HepG2 (cell line): ENCODE measurements at regions not wholly inside any gene's neighbourhood (a gene's known extent, or its start where the extent isn't known, plus 50 kb on each side); places are given as distances from the start of the nearest gene placed in this dataset.
A peak's percentile ranks its signal among the peaks of the same experiment; 100 is the strongest.

Experiments used
- AHR ChIP-seq: IDR thresholded peaks from 2 replicates; pipeline ENCODE4 v1.6.1; 2018; ENCODE audit warnings: missing genetic modification reagents, missing compliant biosample characterization
- BHLHE40 ChIP-seq: IDR thresholded peaks from 2 replicates; pipeline ENCODE4 v1.6.1; 2011; ENCODE audit warnings: low read length, improper control_type of control experiment
- CEBPG ChIP-seq: IDR thresholded peaks from 2 replicates; pipeline ENCODE4 v1.6.1; 2016
- GTF3A ChIP-seq: sonication (generic); formaldehyde crosslinking; conservative IDR thresholded peaks from 2 replicates; pipeline ENCODE4 v1.4.0; 2020; ENCODE audit warnings: mild to moderate bottlenecking, missing genetic modification reagents
- IRF2 ChIP-seq: IDR thresholded peaks from 2 replicates; pipeline ENCODE4 v1.6.1; 2018; ENCODE audit warnings: missing genetic modification reagents, missing compliant biosample characterization
- MXI1 ChIP-seq: IDR thresholded peaks from 3 replicates; pipeline ENCODE4 v1.6.1; 2012; ENCODE audit warnings: low read depth, low read length, inconsistent platforms, borderline replicate concordance
- NCOA5 ChIP-seq: sonication (generic); formaldehyde crosslinking; IDR thresholded peaks from 2 replicates; pipeline ENCODE4 v1.4.0; 2020; ENCODE audit warnings: missing genetic modification reagents
- NR1H2 ChIP-seq: sonication (generic); formaldehyde crosslinking; IDR thresholded peaks from 2 replicates; pipeline ENCODE4 v1.8.1; 2022; ENCODE audit warnings: low read depth, missing genetic modification reagents, borderline replicate concordance
- PHF5A ChIP-seq: IDR thresholded peaks from one replicate; pipeline ENCODE4 v1.6.1; 2018; ENCODE audit warnings: low read depth, missing genetic modification reagents; ENCODE audit not compliant: unreplicated experiment
- SIN3A ChIP-seq: IDR thresholded peaks from 2 replicates; pipeline ENCODE4 v1.6.1; 2011; ENCODE audit warnings: low read depth, mild to moderate bottlenecking, control low read depth, low read length, borderline replicate concordance
- ZFP36L2 ChIP-seq: sonication (generic); formaldehyde crosslinking; IDR thresholded peaks from 2 replicates; pipeline ENCODE4 v1.4.0; 2020; ENCODE audit warnings: missing genetic modification reagents
- ZFX ChIP-seq: sonication (generic); formaldehyde crosslinking; IDR thresholded peaks from 2 replicates; pipeline ENCODE4 v1.4.0; 2020; ENCODE audit warnings: mild to moderate bottlenecking, low read depth, missing genetic modification reagents, moderate library complexity
- ZNF10 ChIP-seq: sonication (generic); formaldehyde crosslinking; IDR thresholded peaks from 2 replicates; pipeline ENCODE4 v1.4.0; 2020; ENCODE audit warnings: mild to moderate bottlenecking, low read depth, missing genetic modification reagents, borderline replicate concordance
- ZNF234 ChIP-seq: sonication (generic); formaldehyde crosslinking; conservative IDR thresholded peaks from 2 replicates; pipeline ENCODE4 v1.5.1; 2020; ENCODE audit warnings: mild to moderate bottlenecking, missing genetic modification reagents
- ZNF3 ChIP-seq: IDR thresholded peaks from 2 replicates; pipeline ENCODE4 v1.7.0; 2017; ENCODE audit warnings: inconsistent platforms
- TF ChIP-seq, protein P1 (sequence below): sonication (generic); formaldehyde crosslinking; IDR thresholded peaks from 2 replicates; pipeline ENCODE4 v1.4.0; 2020; ENCODE audit warnings: missing genetic modification reagents
- TF ChIP-seq, protein P2 (sequence below): sonication (generic); formaldehyde crosslinking; conservative IDR thresholded peaks from 2 replicates; pipeline ENCODE4 v1.4.0; 2020; ENCODE audit warnings: missing genetic modification reagents
- TF ChIP-seq, protein P3 (sequence below): sonication (generic); formaldehyde crosslinking; IDR thresholded peaks from 2 replicates; pipeline ENCODE4 v1.4.0; 2020; ENCODE audit warnings: mild to moderate bottlenecking, missing genetic modification reagents
- TF ChIP-seq, protein P4 (sequence below): sonication (generic); formaldehyde crosslinking; IDR thresholded peaks from 2 replicates; pipeline ENCODE4 v1.4.0; 2020; ENCODE audit warnings: mild to moderate bottlenecking, missing genetic modification reagents

GRCh38 chr20:50369225-50370035, 140.8 kb upstream of the PTPN1 start (continued):
- TF ChIP-seq, protein P1, sequence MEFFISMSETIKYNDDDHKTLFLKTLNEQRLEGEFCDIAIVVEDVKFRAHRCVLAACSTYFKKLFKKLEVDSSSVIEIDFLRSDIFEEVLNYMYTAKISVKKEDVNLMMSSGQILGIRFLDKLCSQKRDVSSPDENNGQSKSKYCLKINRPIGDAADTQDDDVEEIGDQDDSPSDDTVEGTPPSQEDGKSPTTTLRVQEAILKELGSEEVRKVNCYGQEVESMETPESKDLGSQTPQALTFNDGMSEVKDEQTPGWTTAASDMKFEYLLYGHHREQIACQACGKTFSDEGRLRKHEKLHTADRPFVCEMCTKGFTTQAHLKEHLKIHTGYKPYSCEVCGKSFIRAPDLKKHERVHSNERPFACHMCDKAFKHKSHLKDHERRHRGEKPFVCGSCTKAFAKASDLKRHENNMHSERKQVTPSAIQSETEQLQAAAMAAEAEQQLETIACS: no peak
- TF ChIP-seq, protein P2, sequence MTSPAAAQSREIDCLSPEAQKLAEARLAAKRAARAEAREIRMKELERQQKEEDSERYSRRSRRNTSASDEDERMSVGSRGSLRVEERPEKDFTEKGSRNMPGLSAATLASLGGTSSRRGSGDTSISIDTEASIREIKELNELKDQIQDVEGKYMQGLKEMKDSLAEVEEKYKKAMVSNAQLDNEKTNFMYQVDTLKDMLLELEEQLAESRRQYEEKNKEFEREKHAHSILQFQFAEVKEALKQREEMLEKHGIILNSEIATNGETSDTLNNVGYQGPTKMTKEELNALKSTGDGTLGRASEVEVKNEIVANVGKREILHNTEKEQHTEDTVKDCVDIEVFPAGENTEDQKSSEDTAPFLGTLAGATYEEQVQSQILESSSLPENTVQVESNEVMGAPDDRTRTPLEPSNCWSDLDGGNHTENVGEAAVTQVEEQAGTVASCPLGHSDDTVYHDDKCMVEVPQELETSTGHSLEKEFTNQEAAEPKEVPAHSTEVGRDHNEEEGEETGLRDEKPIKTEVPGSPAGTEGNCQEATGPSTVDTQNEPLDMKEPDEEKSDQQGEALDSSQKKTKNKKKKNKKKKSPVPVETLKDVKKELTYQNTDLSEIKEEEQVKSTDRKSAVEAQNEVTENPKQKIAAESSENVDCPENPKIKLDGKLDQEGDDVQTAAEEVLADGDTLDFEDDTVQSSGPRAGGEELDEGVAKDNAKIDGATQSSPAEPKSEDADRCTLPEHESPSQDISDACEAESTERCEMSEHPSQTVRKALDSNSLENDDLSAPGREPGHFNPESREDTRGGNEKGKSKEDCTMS (CRISPR knock-in tag): no peak
- TF ChIP-seq NR1H2 (CRISPR knock-in tag): no peak
- TF ChIP-seq BHLHE40: no peak; the same call in 1 of the 2 replicates
- TF ChIP-seq AHR (CRISPR knock-in tag): no peak
- TF ChIP-seq, protein P3, sequence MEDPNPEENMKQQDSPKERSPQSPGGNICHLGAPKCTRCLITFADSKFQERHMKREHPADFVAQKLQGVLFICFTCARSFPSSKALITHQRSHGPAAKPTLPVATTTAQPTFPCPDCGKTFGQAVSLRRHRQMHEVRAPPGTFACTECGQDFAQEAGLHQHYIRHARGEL (CRISPR knock-in tag): no peak
- peak; percentile 59 for TF ChIP-seq CEBPG (CRISPR knock-in tag)
- no peak for TF ChIP-seq GTF3A (CRISPR knock-in tag)
- TF ChIP-seq, protein P4, sequence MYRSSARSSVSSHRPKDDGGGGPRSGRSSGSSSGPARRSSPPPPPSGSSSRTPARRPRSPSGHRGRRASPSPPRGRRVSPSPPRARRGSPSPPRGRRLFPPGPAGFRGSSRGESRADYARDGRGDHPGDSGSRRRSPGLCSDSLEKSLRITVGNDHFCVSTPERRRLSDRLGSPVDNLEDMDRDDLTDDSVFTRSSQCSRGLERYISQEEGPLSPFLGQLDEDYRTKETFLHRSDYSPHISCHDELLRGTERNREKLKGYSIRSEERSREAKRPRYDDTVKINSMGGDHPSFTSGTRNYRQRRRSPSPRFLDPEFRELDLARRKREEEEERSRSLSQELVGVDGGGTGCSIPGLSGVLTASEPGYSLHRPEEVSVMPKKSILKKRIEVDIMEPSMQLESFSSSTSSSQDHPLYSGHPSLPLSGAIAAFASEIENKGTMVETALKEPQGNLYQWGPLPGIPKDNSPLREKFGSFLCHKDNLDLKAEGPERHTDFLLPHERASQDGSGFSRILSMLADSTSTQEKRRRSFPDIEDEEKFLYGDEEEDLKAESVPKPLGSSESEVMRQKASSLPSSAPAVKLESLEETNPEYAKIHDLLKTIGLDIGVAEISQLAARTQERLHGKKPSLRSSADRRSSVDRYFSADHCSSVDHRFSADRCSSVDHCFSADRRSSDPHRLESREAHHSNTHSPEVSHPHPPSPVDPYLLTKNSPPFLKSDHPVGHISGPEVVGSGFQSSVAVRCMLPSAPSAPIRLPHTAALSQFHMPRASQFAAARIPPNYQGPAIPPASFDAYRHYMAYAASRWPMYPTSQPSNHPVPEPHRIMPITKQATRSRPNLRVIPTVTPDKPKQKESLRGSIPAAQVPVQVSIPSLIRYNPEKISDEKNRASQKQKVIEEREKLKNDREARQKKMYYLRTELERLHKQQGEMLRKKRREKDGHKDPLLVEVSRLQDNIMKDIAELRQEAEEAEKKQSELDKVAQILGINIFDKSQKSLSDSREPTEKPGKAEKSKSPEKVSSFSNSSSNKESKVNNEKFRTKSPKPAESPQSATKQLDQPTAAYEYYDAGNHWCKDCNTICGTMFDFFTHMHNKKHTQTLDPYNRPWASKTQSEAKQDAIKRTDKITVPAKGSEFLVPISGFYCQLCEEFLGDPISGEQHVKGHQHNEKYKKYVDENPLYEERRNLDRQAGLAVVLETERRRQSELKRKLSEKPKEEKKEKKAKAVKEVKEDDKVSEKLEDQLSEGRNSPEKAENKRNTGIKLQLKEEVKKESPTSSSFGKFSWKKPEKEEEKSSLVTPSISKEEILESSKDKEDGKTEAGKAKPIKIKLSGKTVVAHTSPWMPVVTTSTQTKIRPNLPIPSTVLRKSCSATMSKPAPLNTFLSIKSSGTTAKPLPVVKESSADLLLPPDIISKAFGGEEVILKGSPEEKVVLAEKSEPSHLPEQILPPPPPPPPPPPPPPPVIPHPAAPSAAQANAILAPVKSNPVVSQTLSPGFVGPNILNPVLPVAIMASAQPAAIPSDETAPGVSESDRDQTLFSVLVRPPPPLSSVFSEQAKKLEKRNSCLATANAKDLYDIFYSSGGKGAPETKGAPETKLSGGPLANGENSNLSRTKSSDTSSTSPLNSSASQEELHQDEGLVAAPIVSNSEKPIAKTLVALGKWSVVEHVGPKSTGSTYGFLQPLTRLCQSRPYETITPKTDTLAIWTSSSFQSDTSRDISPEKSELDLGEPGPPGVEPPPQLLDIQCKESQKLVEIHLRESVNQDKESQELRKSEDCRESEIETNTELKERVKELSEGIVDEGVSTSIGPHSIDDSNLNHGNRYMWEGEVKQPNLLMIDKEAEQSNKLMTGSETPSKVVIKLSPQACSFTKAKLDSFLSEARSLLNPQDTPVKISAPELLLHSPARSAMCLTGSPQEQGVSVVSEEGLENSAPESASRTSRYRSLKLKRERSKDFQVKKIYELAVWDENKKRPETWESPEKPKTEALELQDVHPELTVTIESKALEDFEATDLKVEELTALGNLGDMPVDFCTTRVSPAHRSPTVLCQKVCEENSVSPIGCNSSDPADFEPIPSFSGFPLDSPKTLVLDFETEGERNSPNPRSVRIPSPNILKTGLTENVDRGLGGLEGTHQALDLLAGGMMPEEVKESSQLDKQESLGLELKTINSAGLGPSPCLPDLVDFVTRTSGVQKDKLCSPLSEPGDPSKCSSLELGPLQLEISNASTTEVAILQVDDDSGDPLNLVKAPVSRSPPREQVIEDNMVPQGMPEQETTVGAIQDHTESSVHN (CRISPR knock-in tag): no peak
- no peak; the same call in 1 of the 2 replicates for TF ChIP-seq ZNF3 (CRISPR knock-in tag)
- no peak for TF ChIP-seq ZNF234
- TF ChIP-seq ZFP36L2 (CRISPR knock-in tag): no peak; the same call in 1 of the 2 replicates
- TF ChIP-seq PHF5A (CRISPR knock-in tag): no peak
- TF ChIP-seq NCOA5 (CRISPR knock-in tag): no peak
- TF ChIP-seq MXI1: peak; percentile 67; the same call in 1 of the 3 replicates
- no peak for TF ChIP-seq ZNF10 (CRISPR knock-in tag)
- TF ChIP-seq IRF2 (CRISPR knock-in tag): peak; percentile 61
- no peak for TF ChIP-seq SIN3A
- TF ChIP-seq ZFX: peak; percentile 95
